Activated T-cell treated with anti-CD3 and anti-CD28 coated beads, Interleukin-2, amount 50 U/mL, for 4 hours (primary cell): ENCODE measurements at regions not wholly inside any gene's neighbourhood (a gene's known extent, or its start where the extent isn't known, plus 50 kb on each side); places are given as distances from the start of the nearest gene placed in this dataset.

Experiments used
- ATAC-seq, 2 donors: fragments of 200-7000 bp; cut with Tn5 transposase; one replicate each; pipeline ENCODE4 v1.10.0; 2021
- DNase-seq: peaks from one replicate; pipeline ENCODE4 v3.0.0-alpha.2; 2020
- H3K27me3 Mint-ChIP-seq: one replicate; pipeline ENCODE4 v1.8.0; 2021; ENCODE audit warnings: low read depth, mixed read lengths
- H3K36me3 Mint-ChIP-seq: one replicate; pipeline ENCODE4 v1.8.0; 2022; ENCODE audit warnings: mixed read lengths; ENCODE audit not compliant: insufficient read depth
- H3K4me1 Mint-ChIP-seq: one replicate; pipeline ENCODE4 v1.8.0; 2021; ENCODE audit warnings: low read depth, mixed read lengths
- H3K4me3 Mint-ChIP-seq: one replicate; pipeline ENCODE4 v1.8.0; 2021; ENCODE audit warnings: mild to moderate bottlenecking, moderate library complexity, mixed read lengths
- H3K9me3 Mint-ChIP-seq: one replicate; pipeline ENCODE4 v1.8.0; 2021; ENCODE audit warnings: mixed read lengths

DNA sequence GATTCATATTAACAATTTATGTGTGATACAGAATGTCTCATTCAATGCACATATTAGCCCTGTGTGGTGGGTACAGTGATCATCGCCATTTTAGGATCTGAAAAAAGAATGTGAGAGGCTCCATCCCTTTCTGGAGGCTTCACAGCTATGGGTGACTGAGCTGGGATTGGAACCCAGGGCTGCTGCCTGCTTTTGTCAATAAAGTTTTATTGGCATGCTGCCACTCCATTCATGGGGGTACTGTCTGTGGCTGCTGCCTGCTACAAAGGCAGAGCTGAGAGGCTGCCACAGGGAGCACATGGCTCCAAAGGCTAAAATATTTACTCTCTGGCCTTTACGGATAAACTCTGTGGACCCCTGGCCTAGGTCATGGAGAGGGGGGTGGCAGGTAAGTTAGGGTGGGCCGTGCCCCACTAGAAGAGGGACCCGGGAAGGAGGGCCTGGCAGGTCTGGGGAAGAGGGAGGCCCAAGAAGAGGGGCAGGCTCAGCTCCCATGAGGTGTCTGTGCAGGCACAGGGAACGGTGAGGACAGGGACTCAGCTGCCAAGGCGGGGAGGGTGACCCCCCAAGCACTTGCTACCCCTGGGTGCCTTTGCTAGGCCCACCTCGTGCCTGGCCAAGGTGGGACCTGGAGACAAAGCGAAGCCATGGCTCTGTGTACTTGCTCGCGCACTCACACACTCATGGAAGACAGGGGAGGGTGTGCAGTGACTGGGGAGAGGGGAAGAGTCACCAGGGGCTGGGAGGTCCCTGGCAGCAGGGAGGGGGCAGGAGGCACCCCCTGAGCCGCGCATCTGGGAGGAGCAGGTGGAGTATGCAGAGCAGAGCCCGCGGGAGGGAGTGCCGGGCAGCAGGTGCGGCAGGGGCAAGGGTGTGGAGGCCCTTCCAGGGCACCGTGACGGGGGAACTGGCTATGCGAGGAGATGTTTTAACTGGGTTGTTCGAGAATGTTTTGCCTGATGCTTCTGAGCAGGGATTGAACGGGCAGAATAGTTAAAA, 335.3 kb downstream of the CTTN start:
- DNase-seq (no peak), ATAC-seq (no peak)
- no peaks in the 10 kb centered on the region for H3K4me1 Mint-ChIP-seq
- H3K4me3 Mint-ChIP-seq: no peak overlapping the region
- H3K27me3 Mint-ChIP-seq: peaks cover 3% of the 10 kb centered on the region
- H3K36me3 Mint-ChIP-seq: no peaks in the 10 kb centered on the region
- no peaks in the 10 kb centered on the region for H3K9me3 Mint-ChIP-seq

DNA sequence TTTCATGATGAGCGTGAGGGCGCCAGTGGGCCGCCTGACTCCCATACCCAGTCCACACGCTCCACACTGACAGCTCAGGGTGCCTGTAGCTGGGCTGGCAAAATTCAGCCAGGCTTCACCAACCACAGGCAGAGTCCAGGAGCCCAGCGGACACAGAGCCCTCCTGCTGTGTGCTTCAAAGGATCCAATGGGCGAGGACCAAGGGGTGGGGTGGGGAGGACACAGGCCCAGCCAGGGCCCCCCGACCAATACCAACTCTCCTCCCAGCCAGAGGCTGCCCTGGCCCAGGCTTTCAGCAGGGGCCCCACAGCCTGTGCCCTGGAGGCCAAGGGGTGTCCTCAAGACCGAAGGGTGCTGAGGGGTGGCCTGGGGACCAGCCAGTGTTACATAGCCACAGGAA, 336.1 kb downstream of the CTTN start:
- Mint-ChIP-seq H3K9me3 (no peaks in the 10 kb centered on the region), H3K27me3 (peaks cover 3% of the 10 kb centered on the region), H3K36me3 (no peaks in the 10 kb centered on the region), H3K4me1 (no peaks in the 10 kb centered on the region), H3K4me3 (no peak overlapping the region)
- ATAC-seq (no peak), DNase-seq (no peak)

DNA sequence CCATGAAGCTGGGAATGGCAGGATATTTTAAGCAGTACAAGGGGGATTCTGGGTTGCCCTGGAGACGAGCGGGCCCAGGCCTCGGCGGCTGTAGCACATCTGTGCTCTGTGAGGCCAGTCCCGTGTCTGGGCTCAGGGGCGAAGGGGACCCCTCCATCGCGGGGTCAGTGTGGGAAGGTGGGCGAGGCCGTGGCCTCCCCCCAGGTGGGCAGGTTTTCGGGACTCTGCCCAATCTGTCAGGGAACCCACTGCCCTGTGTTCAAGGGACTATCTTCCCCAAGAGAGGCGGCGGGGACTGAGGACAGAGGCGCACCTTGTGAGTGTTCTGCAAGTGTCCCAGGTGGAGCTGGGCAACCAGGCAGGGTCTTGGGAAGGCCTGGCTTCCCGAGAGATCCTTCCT, 336.6 kb downstream of the CTTN start:
- Mint-ChIP-seq H3K27me3 (peaks cover 3% of the 10 kb centered on the region), H3K4me1 (no peaks in the 10 kb centered on the region), H3K9me3 (no peaks in the 10 kb centered on the region), H3K36me3 (no peaks in the 10 kb centered on the region), H3K4me3 (no peak overlapping the region)
- DNase-seq (no peak), ATAC-seq (no peak)

DNA sequence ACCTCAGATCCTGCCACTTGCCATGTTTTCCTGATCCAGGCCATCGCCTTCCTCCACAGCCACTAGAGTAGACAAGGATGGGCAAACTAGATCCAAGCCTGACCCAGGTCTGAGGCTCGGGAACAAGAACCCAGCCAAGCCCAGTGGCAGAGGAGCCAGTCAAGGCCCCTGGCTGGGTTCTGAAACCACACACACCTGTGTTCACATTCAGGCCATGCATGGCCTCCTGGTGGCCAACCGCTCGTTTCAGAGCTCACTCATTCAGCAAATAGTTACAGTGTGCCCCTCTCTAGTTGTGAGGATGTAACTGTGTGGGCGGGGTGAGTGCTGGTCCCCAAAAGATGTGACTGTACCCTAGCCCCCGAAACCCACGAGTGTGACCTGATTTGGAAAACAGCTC, 337.6 kb downstream of the CTTN start:
- H3K4me1 Mint-ChIP-seq: no peaks in the 10 kb centered on the region
- ATAC-seq (no peak), DNase-seq (no peak)
- H3K9me3 Mint-ChIP-seq: no peaks in the 10 kb centered on the region
- peaks cover 3% of the 10 kb centered on the region for H3K27me3 Mint-ChIP-seq
- H3K36me3 Mint-ChIP-seq: no peaks in the 10 kb centered on the region
- H3K4me3 Mint-ChIP-seq: no peak overlapping the region

DNA sequence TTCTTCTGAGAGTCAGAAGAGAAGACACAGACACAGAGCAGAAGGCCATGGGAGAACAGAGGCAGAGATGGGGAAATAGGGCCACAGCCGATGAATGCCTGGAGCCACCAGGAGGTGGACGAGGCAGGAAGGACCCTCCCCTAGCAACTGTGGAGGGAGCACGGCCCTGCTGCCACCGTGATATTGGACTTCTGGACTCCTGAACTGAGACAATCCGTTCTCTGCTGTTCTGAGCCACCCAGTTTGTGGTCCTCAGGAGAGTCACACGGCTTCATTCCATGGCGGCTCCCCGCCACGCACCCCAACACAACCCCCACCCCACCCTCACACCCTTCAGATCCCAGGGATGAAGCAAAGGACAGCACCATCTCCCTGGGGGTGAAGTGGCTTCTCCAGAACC, 338.1 kb downstream of the CTTN start:
- no peak overlapping the region for H3K4me3 Mint-ChIP-seq
- H3K4me1 Mint-ChIP-seq: no peaks in the 10 kb centered on the region
- DNase-seq: no peak
- no peak for ATAC-seq
- H3K9me3 Mint-ChIP-seq: no peaks in the 10 kb centered on the region
- peaks cover 3% of the 10 kb centered on the region for H3K27me3 Mint-ChIP-seq
- H3K36me3 Mint-ChIP-seq: no peaks in the 10 kb centered on the region

DNA sequence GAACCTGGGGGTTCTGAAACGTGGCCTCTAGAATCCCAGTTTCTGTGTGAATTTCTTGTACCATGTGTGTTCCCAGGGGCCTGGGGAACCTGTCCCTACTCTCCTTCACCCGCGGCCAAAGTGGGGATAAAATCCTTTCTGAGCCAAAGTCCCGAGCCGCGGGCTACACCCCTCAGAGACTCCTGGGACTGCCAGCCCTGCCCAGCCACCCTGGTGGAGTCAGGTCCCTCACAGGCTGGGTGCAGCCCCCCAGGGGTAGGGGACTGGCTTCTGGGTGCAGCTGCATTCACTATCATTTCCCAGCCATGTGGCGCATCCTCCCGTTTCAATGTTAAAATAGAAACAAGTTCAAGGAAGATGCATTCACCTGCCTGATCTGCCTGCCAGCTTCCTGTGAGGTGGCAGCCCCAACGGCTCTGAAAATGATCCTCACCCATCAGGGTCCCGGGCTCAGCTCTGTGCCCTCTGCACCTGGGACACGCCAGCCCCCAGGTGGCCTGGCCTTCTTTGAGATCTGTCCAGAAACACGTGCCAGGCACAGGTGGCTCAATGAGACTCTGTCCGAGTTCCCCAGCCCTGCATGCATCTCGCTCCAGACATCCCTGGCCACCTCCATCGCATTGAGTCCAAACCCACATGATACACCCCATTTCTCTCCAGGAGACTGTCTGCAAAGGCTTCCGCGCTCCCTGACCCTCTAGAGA, 338.8 kb downstream of the CTTN start:
- DNase-seq: no peak
- ATAC-seq: no peak
- Mint-ChIP-seq H3K9me3 (no peaks in the 10 kb centered on the region), H3K36me3 (no peaks in the 10 kb centered on the region), H3K4me1 (no peaks in the 10 kb centered on the region), H3K27me3 (peaks cover 3% of the 10 kb centered on the region), H3K4me3 (no peak overlapping the region)

DNA sequence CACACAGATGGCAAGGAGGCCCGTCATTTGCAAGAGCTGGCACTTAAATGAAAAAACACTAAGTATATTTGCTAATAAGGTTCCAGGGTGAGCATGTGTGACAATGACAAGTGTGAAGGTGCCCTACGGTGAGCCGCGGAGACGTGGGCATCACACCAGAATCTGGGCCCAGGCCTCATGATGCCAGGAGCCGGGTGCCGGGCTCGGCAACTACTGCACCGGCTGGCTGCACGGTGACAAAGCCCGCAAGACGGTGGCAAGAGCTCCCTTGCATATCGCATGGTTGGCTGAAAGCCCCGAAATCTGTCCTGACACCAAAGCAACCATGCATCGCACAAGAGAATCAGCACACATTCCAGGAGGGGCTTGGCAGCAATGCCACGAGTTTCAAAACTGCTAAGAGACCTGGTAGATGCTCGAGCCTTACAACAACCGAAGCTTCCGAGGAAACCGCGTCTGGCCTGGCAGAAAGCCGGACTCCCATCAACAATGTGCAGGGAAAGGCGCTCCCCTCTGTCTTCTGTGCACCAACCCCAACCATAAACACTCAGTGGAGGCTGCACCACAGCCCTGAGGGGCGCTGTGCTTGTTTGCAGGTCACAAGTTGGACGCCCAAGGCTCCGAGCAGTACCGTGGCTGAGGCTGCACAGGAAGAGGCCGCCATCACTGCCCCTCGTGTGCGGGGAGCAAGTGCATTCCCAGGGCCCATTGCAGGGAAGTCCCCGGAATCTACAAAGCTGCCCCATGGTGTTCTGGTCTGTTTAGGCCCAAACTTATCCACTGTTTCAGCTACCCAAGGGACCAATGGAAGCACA, 339.7 kb downstream of the CTTN start:
- ATAC-seq: no peak
- peaks cover 5% of the 10 kb centered on the region for H3K27me3 Mint-ChIP-seq
- no peak overlapping the region for H3K4me3 Mint-ChIP-seq
- no peaks in the 10 kb centered on the region for H3K36me3 Mint-ChIP-seq
- DNase-seq: no peak
- no peaks in the 10 kb centered on the region for H3K9me3 Mint-ChIP-seq
- H3K4me1 Mint-ChIP-seq: no peaks in the 10 kb centered on the region

DNA sequence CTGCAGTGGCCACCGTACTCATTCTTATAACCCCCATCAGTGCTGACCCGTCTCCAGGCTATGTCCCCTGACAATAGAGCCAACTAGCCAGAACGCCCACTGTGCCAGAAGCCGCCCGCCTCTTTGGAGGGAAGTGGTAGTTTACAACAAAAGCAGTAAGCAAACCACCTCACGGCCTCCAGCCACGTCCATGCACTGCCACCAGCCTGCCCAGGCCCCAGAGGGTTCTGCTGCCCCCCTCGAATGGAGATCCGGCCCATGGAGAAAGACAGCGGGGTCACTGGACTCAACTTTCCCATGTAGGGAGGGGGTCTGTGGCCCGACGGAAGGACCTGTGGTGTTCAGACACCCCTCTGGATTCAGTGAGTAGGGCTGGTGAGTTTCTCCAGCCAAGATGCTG, 340.3 kb downstream of the CTTN start:
- no peaks in the 10 kb centered on the region for H3K4me1 Mint-ChIP-seq
- no peaks in the 10 kb centered on the region for H3K36me3 Mint-ChIP-seq
- no peaks in the 10 kb centered on the region for H3K9me3 Mint-ChIP-seq
- ATAC-seq: no peak
- no peak for DNase-seq
- H3K27me3 Mint-ChIP-seq: peaks cover 7% of the 10 kb centered on the region
- H3K4me3 Mint-ChIP-seq: no peak overlapping the region

DNA sequence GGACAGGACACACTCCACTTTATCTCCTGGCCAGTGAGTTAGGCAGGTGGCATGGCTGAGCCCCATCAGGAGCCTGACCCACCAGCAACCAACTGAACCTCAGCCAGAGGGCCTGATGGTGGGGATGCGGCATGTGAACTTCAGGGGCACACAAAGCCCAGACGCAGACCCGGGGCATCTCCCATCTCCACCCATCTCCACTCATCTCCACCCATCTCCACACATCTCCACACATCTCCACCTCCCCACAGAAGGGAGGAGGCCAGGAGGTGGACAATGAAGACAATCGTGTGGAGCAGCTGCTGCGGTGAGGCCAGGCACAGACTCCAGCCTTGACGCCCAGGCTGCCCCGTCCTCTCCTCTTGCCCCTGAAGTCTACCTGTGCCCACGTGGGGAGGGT, 340.8 kb downstream of the CTTN start:
- no peaks in the 10 kb centered on the region for H3K4me1 Mint-ChIP-seq
- no peak for DNase-seq
- H3K4me3 Mint-ChIP-seq: no peak overlapping the region
- ATAC-seq: no peak
- no peaks in the 10 kb centered on the region for H3K9me3 Mint-ChIP-seq
- H3K36me3 Mint-ChIP-seq: no peaks in the 10 kb centered on the region
- H3K27me3 Mint-ChIP-seq: peaks cover 11% of the 10 kb centered on the region

DNA sequence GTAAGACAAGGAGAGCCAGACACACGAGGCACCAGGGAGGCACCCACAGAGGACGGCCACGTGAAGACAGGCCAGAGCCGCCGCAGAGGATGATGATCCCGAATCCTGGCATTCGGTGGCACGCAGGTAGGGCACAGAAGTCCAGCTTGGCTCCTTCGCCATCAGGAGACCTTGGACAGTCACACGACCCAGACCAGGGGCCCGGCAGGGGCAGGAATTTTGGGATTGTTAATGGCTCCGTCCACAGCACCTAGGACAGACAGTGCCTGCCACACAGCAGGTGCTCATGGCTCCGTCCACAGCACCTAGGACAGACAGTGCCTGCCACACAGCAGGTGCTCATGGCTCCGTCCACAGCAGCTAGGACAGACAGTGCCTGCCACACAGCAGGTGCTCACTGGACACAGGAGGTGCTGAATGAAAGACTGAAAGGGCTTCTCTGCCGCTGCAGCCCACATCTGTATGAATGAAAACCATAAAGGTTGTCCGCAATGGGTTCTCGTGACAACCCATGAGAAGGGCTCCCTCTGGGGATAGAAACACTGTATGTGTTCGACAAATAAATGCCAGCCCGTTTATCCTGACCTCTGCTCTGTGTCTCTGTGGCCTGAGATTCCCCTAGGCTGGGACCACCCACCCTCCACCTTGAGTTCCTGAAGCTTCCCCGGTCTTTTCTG, 341.6 kb downstream of the CTTN start:
- Mint-ChIP-seq H3K4me3 (no peak overlapping the region), H3K4me1 (no peaks in the 10 kb centered on the region), H3K27me3 (peaks cover 11% of the 10 kb centered on the region), H3K36me3 (no peaks in the 10 kb centered on the region), H3K9me3 (no peaks in the 10 kb centered on the region)
- no peak for DNase-seq
- ATAC-seq: no peak

DNA sequence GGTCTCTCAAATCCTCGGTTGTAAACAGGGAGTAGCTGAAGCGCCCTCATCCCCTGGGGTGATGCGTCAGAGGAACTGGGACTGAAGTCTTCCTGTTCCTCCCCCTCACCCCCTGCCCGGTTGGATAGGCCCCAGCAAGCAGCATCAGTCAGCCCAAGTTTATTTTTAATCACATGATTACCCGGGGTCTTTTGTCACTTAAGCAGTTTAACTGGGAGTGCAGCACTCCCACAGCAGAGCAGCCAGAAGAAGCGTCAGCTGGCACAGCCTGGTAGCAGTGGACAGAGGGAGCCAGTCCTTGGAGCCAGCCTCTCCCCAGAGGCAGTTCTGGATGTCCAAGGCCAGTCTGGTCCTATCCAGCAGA, 342.1 kb downstream of the CTTN start:
- no peak for ATAC-seq
- DNase-seq: no peak
- Mint-ChIP-seq H3K27me3 (peaks cover 13% of the 10 kb centered on the region), H3K36me3 (no peaks in the 10 kb centered on the region), H3K4me3 (no peak overlapping the region), H3K4me1 (no peaks in the 10 kb centered on the region), H3K9me3 (no peaks in the 10 kb centered on the region)

DNA sequence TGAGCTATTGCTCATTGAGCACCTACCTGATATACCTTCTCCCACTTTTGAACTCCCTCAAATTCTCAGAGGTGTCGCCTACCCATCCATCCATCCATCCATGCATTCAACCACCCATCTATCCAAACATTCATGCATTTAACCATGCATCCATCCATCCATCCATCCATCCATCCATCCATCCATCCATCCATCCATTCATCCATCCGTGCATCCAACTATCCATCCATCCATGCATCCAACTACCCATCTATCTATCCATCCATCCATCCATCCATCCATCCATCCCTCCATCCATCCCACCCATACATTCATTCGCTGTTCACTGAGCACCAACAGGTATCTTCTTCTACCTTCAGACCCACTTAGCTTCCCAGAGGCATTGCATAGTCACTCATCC, 342.8 kb downstream of the CTTN start:
- no peak for ATAC-seq
- no peak overlapping the region for H3K4me3 Mint-ChIP-seq
- H3K27me3 Mint-ChIP-seq: peaks cover 10% of the 10 kb centered on the region
- no peaks in the 10 kb centered on the region for H3K9me3 Mint-ChIP-seq
- DNase-seq: no peak
- no peaks in the 10 kb centered on the region for H3K36me3 Mint-ChIP-seq
- no peaks in the 10 kb centered on the region for H3K4me1 Mint-ChIP-seq

DNA sequence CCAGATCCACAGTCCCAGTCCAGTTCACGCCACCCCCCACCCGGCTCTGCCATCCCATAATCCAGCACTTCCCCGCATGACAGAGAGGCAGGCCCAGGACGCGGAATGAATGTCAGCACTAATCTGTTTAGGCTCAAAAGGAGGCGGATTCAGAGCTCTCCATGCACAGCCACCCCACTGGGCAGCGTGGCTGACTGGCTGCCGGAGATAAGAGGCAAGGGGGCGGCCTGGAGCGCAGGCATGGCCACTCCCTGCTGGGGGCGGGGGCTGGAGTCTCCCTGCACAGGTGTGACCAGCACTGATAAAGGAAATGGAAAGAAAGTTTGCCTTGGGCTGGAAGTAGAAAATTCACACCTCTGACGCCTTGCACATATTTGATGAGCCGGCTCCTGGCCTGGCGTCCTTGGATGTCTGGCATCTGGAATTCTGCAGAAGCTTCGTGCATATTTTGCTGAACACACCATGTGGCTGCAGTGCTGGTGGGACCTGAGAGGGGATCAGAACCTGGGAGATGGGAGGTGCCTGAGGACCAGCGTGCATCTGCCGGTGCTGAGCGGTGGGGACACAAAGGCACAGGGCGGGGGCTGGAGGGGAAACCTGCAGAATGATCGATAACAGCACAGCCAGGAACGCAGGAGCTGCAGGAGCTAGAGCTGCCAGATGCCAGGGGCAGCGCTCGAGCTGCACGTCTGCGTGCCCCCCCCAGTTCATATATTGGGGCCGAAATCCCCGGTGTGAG, 344.4 kb downstream of the CTTN start:
- H3K36me3 Mint-ChIP-seq: no peaks in the 10 kb centered on the region
- no peak overlapping the region for H3K4me3 Mint-ChIP-seq
- peaks cover 14% of the 10 kb centered on the region for H3K27me3 Mint-ChIP-seq
- ATAC-seq (no peak), DNase-seq (no peak)
- H3K9me3 Mint-ChIP-seq: no peaks in the 10 kb centered on the region
- H3K4me1 Mint-ChIP-seq: no peaks in the 10 kb centered on the region
